OCI-M1 (cell line): ENCODE measurements at regions not wholly inside any gene's neighbourhood (a gene's known extent, or its start where the extent isn't known, plus 50 kb on each side); places are given as distances from the start of the nearest gene placed in this dataset.

Source experiments
- DNase-seq: peaks from one replicate; lab custom pipeline; 2025; lab: John Stamatoyannopoulos, UW

DNA sequence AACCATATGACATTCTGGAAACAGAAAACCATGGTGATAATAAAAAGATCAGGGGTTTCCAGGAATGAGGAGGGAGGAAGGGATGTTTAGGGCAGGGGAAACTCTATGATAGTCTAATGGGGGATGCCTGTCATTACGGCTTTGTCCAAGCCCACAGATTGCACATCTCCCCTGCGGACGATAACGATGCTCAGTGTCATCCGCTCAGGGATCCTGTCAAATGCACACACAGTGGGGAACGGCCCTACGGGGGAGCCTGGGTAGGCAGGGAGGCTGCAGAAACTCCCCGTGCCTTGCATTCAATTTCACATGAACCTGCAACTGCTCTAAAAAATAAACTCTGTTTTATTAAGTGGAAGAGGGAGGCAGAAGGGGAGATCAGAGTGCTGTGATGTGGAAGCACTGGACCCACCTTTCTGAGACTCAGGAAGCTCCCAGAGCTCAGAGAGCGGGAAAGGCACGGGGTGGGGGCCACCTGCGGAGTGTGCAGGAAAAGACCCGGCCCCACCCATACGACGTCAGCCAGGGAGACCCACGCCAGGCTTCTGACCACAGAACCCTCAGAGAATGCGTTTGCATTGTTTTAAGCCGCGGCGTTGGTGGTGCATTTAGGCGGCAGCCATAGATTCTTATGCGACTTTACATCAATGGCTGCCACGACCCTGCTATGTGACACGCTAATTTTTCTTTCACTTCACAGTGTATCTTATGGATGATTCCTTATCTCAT, 543.5 kb downstream of the BRD1 start:
- no peak for DNase-seq

DNA sequence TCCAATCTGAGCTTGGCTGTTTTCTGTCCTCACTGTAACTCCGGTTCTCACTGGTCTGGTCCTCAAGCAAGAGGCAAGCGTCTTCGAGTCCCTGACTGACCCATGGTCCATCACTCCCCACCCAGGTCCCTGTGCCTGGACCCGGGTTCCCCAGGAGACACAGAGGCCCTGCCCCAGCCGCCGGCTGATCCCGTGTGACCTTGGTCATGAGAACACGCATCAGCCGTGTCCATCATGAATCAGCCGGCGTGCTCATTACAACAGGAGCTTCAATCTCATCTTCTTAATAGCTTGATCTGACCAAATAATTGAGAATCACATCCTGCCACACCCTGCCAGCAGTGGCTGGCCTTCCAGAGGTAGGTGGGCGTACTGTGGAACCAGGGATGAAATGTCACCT, 545.1 kb downstream of the BRD1 start:
- DNase-seq, result no peak

- DNase-seq, result peak; percentile 14
Observed at GRCh38 chr22:49281467-49282340, 546.0 kb downstream of the BRD1 start.

- no peak for DNase-seq
Observed at GRCh38 chr22:49278340-49278739, 549.3 kb downstream of the BRD1 start.

DNA sequence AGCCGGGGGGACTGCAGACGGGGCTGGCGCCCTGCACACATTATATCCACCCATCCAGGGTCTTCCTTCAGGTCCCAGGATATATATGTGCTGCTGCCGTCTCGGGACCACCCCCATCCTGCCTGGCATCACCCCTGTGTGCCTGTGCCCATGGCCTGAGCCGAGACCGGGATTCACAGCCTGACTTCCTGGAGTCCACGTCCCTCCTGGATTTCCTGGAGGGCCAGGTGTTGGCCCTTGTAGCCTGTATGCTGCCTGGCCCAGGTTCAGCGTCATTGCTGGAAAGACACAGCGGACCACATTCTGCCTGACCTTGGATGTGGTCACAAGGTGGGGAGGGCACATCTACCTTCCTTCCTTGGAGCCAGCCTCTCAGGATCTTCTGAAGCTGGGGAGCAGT, 551.1 kb downstream of the BRD1 start:
- no peak for DNase-seq

DNA sequence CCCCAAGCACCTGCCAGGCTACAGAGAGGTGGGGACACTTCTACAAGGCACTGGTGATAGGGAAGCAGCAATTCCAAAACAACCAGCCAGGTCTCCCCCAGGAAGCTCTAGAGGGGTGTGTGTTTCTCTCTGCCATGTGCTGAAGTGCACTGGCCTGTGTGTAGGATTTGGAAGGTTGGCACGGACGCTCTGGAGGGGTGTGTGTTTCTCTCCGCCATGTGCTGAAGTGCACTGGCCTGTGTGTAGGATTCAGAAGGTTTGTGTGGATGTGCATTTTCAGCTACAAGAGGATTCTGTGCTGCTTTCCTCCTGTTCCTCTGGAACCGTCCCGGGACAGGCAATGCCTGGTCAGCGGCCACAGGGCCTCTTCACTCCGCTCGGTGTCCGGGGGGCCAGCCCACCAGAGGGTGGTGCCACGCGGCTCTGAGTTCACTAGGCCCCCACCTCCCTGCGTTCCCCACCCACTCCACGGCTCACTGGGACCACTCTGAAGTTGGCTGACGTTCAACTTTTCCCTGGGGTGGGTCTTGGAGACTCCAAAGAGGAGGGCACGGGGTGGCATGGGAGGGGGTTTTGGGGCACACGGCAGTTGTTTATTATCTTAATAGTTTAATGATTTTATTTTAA, 552.8 kb downstream of the BRD1 start:
- DNase-seq, result no peak

- no peak for DNase-seq
Observed at GRCh38 chr22:49272546-49273125, 555.0 kb downstream of the BRD1 start.

DNA sequence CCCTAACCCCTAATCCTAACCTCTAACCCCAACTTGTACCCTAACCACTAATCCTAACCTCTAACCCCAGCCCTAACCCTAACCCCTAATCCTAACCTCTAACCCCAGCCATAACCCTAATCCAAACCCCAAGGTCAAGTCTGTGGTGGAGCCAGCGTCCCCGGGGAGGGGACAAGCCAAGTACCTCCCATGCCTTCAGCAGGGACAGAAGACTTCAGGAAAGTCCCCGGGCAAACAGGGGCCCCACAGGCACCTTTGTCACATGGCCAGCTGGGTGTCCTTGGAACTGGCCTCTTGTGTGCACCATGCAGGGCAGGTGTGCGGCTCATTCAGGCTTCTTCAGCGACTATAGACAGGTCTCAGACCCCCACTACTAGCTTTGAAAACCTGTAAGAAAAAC, 555.8 kb downstream of the BRD1 start:
- DNase-seq, result no peak

DNA sequence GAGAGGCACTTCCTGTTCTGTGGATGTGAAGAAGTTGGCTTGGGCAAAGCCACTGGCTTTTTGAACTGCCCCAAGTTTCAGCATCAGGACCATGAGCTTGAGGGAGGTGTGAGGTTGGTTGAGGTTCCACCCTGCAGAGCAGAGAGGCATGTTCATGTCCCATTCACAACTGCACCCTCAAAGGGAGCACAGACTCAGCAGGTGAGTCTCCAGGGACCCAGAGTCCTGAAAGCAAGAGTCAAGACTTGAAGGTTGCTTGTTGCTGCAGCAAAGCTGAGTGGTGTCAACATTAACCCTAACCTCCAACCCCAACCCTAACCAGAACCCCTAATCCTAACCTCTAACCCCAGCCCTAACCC, 556.3 kb downstream of the BRD1 start:
- DNase-seq, result no peak

GRCh38 chr22:49270595-49271368, 556.9 kb downstream of the BRD1 start:
- DNase-seq, result no peak

GRCh38 chr22:49269928-49270327, 557.7 kb downstream of the BRD1 start:
- DNase-seq, result no peak

DNA sequence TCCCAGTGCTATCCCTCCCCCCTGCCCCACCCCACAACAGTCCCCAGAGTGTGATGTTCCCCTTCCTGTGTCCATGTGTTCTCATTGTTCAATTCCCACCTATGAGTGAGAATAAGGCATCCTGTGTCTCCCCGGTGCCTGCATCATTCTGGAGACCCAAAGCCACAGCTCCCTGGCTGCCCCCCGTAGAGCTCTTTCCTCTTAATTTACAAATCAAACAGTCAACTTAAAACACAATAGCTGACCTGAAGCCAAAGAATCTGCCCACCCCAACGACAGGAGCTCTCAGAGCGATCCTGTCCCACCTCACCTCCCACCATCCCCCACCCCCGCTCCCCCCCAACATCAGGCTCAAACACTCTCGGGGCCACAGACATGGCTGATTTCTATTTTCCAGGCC, 558.3 kb downstream of the BRD1 start:
- no peak for DNase-seq

DNA sequence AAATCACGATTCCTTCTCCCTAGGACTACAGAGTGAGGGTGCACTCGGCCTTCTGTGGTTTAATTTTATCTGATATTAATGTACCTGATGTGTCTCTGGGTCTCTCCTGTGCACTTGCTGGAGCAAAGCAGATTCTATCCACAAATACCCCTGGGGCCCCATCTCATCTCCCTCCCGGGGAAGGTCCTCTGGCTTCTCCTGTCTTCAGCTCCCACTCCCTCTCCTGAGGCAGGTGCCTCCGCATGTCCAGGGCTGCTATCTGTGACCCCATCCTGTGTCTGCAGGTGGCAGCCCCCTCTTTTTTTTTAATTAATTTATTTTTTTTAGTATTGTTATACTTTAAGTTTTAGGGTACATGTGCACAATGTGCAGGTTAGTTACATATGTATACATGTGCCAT, 558.7 kb downstream of the BRD1 start:
- DNase-seq, result no peak

DNA sequence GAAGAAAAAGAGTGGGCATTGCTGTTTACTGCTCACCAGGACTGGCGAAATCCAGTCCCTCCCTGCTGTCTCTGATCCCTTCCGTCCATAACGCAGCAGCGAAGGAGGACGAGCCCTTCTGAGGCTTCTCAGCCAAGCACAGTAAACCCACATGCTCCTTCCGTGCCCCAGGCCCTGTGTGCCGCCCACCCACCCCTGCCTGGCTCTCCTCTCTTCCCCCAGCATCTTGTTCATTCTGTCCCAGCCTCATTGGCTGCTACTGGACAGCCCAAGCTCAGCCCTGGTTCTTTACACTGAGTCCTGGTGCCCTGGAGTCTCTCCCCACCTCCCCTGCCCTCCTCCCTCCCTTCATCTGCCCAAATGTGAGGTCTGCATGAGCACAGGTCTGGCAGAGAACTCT, 559.7 kb downstream of the BRD1 start:
- DNase-seq, result no peak

GRCh38 chr22:49266561-49267519, 560.8 kb downstream of the BRD1 start:
- no peak for DNase-seq

DNA sequence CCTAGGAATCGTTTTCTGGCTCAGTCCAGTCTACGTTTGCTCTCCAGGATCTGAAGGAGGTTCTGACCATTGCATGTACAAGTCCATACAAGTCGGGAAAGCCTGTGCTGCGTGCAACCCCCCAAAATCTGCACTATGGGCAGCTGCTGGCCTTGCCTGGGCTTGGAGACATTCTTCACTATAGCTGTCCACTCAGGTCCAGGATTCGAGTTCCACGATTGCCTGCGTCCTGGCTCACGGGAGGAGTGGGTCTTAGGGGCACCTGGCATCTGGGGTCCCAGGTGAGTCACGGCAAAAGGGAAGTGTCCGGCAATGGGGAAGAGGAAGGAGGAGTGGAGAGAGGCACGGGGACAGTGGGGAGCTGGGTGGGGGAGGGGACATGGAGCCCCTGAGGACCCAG, 563.0 kb downstream of the BRD1 start:
- no peak for DNase-seq

GRCh38 chr22:49263101-49263500, 564.6 kb downstream of the BRD1 start:
- DNase-seq, result no peak

- no peak for DNase-seq
Observed at GRCh38 chr22:49262167-49262566, 565.5 kb downstream of the BRD1 start.

- DNase-seq, result no peak
Observed at GRCh38 chr22:49261616-49262015, 566.1 kb downstream of the BRD1 start.

- no peak for DNase-seq
Observed at GRCh38 chr22:49260681-49261580, 566.7 kb downstream of the BRD1 start.
